Right cardiac atrium (tissue), 5 donors: ENCODE measurements at regions not wholly inside any gene's neighbourhood (a gene's known extent, or its start where the extent isn't known, plus 50 kb on each side); places are given as distances from the start of the nearest gene placed in this dataset.
"Not testable (repeated sequence)": the region's sequence is repeated elsewhere in the genome, so short reads cannot be mapped to it uniquely, and the experiment has no call there.

Experiments
- ATAC-seq, 2 donors: fragments of 200-7000 bp; cut with Tn5 transposase; one replicate each; pipeline versions ENCODE4 v1.8.0 to v1.9.1; 2020; ENCODE audit warnings: moderate library complexity in 2 of 2, mild to moderate bottlenecking in 1 of 2
- DNase-seq, 3 donors: peaks; one replicate each; pipeline ENCODE4 v3.0.0-alpha.2; 2020
- H3K27ac ChIP-seq: one replicate; pipeline ENCODE4 v1.5.1; 2013; ENCODE audit warnings: mild to moderate bottlenecking, low read length, control low read depth, moderate library complexity
- H3K27me3 ChIP-seq: one replicate; pipeline ENCODE4 v1.6.1; 2013; ENCODE audit not compliant: control insufficient read depth, insufficient read depth
- H3K4me1 ChIP-seq: one replicate; pipeline ENCODE4 v1.6.1; 2013; ENCODE audit warnings: low read length; ENCODE audit not compliant: control insufficient read depth, insufficient read depth
- H3K4me3 ChIP-seq: one replicate; pipeline ENCODE4 v1.5.1; 2013; ENCODE audit warnings: low read length, control low read depth
- H3K9me3 ChIP-seq: one replicate; pipeline ENCODE4 v1.6.1; 2013; ENCODE audit warnings: low read length; ENCODE audit not compliant: control insufficient read depth
- WGBS: extraction: QIAGEN DNeasy Blood & Tissue Kit; methylation state at CpG from one replicate; pipeline ENCODE4 v1.1.7; 2013; 5-methylcytosine and 5-hydroxymethylcytosine counted together
- intact Hi-C, 4 donors: fragments of 100-400 bp; cut with DNase I; formaldehyde crosslinking; loops; one replicate each; pipeline versions ENCODE4 v1.11.0 to v1.14.0; 2022 to 2023
- donor health status: healthy with polysubstance abuse.
- donor health status: DM: no; HTN: yes; CAD: no.
- donor health status: DM: no; HTN: no; CAD: no.
- donor health status: DM: no; HTN: yes; CAD: no; lungs with severe emphysema.
- donor health status: DM: yes; HTN: yes; CAD: no.

- ATAC-seq, H3K27me3 ChIP-seq, H3K4me1 ChIP-seq, H3K9me3 ChIP-seq, H3K4me3 ChIP-seq, intact Hi-C loops, DNase-seq, H3K27ac ChIP-seq: not testable (repeated sequence)
- 65% methylated on average over 1 of the region's 1 CpG for WGBS
Observed at GRCh38 chr6:145570336-145570735, 165.0 kb downstream of the EPM2A start.

- not testable (repeated sequence) for H3K9me3 ChIP-seq
Observed at GRCh38 chr6:145574269-145574668, 161.1 kb downstream of the EPM2A start.

More at GRCh38 chr6:145574269-145574668, 161.1 kb downstream of the EPM2A start:
- H3K27me3 ChIP-seq, intact Hi-C loops, ATAC-seq, H3K4me1 ChIP-seq, H3K27ac ChIP-seq, H3K4me3 ChIP-seq, DNase-seq: not testable (repeated sequence)
- WGBS, result 98% methylated on average over 1 of the region's 1 CpG
